ENCODE measurements at regions not wholly inside any gene's neighbourhood (a gene's known extent, or its start where the extent isn't known, plus 50 kb on each side); places are given as distances from the start of the nearest gene placed in this dataset.

DNA sequence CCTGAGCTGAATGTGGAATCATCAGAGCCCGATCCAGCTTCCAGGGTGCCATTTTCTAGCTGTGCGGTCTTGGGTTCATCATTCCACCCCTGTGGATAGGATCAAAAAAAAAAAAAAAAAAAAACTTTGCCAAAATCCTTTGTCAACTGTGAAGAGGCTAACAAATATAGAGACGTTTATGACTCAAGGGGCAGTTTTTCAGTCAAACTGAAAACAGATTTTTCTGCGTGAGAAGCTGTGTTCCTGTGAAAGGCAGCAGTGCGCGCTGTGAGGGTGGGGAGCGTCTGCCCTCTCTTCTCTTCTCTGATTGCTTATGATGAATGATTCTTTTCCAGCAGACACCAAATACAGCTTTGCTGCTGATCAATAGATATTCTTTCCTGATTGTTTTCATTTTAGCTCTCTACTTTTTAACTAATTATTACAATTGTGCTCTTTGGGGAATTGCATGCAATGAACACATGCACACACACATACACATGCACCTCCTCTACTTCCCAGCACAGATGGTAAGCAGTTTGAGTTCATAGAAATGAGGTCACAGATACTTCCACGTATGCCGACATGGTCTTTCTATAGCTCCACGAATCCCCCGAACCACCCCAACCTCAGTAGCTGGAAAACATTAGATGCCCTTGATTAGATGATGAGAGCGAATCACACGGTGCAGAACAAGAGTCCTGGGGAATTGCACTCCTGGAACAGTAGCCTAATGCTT lies 175.4 kb downstream of the NRP2 start (continued):
- TF ChIP-seq, protein P1, sequence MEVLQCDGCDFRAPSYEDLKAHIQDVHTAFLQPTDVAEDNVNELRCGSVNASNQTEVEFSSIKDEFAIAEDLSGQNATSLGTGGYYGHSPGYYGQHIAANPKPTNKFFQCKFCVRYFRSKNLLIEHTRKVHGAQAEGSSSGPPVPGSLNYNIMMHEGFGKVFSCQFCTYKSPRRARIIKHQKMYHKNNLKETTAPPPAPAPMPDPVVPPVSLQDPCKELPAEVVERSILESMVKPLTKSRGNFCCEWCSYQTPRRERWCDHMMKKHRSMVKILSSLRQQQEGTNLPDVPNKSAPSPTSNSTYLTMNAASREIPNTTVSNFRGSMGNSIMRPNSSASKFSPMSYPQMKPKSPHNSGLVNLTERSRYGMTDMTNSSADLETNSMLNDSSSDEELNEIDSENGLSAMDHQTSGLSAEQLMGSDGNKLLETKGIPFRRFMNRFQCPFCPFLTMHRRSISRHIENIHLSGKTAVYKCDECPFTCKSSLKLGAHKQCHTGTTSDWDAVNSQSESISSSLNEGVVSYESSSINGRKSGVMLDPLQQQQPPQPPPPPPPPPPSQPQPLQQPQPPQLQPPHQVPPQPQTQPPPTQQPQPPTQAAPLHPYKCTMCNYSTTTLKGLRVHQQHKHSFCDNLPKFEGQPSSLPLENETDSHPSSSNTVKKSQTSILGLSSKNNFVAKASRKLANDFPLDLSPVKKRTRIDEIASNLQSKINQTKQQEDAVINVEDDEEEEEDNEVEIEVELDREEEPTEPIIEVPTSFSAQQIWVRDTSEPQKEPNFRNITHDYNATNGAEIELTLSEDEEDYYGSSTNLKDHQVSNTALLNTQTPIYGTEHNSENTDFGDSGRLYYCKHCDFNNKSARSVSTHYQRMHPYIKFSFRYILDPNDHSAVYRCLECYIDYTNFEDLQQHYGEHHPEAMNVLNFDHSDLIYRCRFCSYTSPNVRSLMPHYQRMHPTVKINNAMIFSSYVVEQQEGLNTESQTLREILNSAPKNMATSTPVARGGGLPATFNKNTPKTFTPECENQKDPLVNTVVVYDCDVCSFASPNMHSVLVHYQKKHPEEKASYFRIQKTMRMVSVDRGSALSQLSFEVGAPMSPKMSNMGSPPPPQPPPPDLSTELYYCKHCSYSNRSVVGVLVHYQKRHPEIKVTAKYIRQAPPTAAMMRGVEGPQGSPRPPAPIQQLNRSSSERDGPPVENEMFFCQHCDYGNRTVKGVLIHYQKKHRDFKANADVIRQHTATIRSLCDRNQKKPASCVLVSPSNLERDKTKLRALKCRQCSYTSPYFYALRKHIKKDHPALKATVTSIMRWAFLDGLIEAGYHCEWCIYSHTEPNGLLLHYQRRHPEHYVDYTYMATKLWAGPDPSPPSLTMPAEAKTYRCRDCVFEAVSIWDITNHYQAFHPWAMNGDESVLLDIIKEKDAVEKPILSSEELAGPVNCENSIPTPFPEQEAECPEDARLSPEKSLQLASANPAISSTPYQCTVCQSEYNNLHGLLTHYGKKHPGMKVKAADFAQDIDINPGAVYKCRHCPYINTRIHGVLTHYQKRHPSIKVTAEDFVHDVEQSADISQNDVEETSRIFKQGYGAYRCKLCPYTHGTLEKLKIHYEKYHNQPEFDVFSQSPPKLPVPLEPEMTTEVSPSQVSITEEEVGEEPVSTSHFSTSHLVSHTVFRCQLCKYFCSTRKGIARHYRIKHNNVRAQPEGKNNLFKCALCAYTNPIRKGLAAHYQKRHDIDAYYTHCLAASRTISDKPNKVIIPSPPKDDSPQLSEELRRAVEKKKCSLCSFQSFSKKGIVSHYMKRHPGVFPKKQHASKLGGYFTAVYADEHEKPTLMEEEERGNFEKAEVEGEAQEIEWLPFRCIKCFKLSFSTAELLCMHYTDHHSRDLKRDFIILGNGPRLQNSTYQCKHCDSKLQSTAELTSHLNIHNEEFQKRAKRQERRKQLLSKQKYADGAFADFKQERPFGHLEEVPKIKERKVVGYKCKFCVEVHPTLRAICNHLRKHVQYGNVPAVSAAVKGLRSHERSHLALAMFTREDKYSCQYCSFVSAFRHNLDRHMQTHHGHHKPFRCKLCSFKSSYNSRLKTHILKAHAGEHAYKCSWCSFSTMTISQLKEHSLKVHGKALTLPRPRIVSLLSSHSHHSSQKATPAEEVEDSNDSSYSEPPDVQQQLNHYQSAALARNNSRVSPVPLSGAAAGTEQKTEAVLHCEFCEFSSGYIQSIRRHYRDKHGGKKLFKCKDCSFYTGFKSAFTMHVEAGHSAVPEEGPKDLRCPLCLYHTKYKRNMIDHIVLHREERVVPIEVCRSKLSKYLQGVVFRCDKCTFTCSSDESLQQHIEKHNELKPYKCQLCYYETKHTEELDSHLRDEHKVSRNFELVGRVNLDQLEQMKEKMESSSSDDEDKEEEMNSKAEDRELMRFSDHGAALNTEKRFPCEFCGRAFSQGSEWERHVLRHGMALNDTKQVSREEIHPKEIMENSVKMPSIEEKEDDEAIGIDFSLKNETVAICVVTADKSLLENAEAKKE (CRISPR knock-in tag; IDR thresholded peaks at IDR 0.05): no peak
- TF ChIP-seq JUNB (IDR thresholded peaks at IDR 0.05; ENCODE audit: unreplicated experiment) (no peak), STAT1 (IDR thresholded peaks at IDR 0.05; ENCODE audit: unreplicated experiment) (no peak), POLR2AphosphoS5 (IDR thresholded peaks at IDR 0.05; ENCODE audit: low read depth) (no peak), EZH2phosphoT487 (IDR thresholded peaks at IDR 0.05; ENCODE audit: unreplicated experiment) (no peak), CREB1 (CRISPR knock-in tag; IDR thresholded peaks at IDR 0.05; ENCODE audit: low read depth) (no peak)
- TF ChIP-seq, protein P2, sequence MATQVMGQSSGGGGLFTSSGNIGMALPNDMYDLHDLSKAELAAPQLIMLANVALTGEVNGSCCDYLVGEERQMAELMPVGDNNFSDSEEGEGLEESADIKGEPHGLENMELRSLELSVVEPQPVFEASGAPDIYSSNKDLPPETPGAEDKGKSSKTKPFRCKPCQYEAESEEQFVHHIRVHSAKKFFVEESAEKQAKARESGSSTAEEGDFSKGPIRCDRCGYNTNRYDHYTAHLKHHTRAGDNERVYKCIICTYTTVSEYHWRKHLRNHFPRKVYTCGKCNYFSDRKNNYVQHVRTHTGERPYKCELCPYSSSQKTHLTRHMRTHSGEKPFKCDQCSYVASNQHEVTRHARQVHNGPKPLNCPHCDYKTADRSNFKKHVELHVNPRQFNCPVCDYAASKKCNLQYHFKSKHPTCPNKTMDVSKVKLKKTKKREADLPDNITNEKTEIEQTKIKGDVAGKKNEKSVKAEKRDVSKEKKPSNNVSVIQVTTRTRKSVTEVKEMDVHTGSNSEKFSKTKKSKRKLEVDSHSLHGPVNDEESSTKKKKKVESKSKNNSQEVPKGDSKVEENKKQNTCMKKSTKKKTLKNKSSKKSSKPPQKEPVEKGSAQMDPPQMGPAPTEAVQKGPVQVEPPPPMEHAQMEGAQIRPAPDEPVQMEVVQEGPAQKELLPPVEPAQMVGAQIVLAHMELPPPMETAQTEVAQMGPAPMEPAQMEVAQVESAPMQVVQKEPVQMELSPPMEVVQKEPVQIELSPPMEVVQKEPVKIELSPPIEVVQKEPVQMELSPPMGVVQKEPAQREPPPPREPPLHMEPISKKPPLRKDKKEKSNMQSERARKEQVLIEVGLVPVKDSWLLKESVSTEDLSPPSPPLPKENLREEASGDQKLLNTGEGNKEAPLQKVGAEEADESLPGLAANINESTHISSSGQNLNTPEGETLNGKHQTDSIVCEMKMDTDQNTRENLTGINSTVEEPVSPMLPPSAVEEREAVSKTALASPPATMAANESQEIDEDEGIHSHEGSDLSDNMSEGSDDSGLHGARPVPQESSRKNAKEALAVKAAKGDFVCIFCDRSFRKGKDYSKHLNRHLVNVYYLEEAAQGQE (IDR thresholded peaks at IDR 0.05; ENCODE audit: unreplicated experiment): no peak
- TF ChIP-seq, protein P3, sequence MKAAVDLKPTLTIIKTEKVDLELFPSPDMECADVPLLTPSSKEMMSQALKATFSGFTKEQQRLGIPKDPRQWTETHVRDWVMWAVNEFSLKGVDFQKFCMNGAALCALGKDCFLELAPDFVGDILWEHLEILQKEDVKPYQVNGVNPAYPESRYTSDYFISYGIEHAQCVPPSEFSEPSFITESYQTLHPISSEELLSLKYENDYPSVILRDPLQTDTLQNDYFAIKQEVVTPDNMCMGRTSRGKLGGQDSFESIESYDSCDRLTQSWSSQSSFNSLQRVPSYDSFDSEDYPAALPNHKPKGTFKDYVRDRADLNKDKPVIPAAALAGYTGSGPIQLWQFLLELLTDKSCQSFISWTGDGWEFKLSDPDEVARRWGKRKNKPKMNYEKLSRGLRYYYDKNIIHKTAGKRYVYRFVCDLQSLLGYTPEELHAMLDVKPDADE (IDR thresholded peaks at IDR 0.05): no peak

Data from GM23338 (cell line).